IMR-90 (cell line): ENCODE measurements at regions not wholly inside any gene's neighbourhood (a gene's known extent, or its start where the extent isn't known, plus 50 kb on each side); places are given as distances from the start of the nearest gene placed in this dataset.

Experiments
- ATAC-seq: fragments of 200-7000 bp; cut with Tn5 transposase; 2 replicates; pipeline ENCODE4 v1.9.1; 2020; ENCODE audit warnings: low read depth, mild to moderate bottlenecking, moderate library complexity
- BruUV-seq: library from RNA; stranded (reverse); fragments of 400-500 nt; replicated peaks from 2 replicates; lab custom pipeline; 2021; lab: Mats Ljungman, UMichigan
- CTCF ChIA-PET: fragments of 300-600 bp; formaldehyde crosslinking; extraction: SDS; loops from one replicate; lab custom pipeline; 2021; ENCODE audit warnings: antibody characterized with exemption; lab: Yijun Ruan, JAX
- POLR2A ChIA-PET: fragments of 300-600 bp; sonication (Branson Sonifier 250); formaldehyde crosslinking; loops from one replicate; lab custom pipeline; 2022; ENCODE audit warnings: antibody characterized with exemption; ENCODE audit not compliant: unreplicated experiment; lab: Charles Lee
- DNase-seq: peaks from one replicate; pipeline ENCODE4 v3.0.0; 2013
- H2AFZ ChIP-seq: replicated peaks from 2 replicates; pipeline ENCODE3; 2013; ENCODE audit warnings: low read length, mild to moderate bottlenecking; ENCODE audit not compliant: poor library complexity
- H2AK5ac ChIP-seq: 2 replicates; pipeline ENCODE4 v1.6.1; 2013; ENCODE audit warnings: low read depth, low read length, inconsistent platforms
- H2AK9ac ChIP-seq: replicated peaks from 2 replicates; pipeline ENCODE3; 2013; ENCODE audit warnings: mild to moderate bottlenecking, low read depth, low read length, moderate library complexity; ENCODE audit not compliant: poor library complexity
- H2BK120ac ChIP-seq: 2 replicates; pipeline ENCODE4 v1.6.1; 2013; ENCODE audit warnings: low read depth, low read length, inconsistent platforms
- H2BK15ac ChIP-seq: 3 replicates; pipeline ENCODE4 v1.6.1; 2013; ENCODE audit warnings: low read depth, low read length, inconsistent platforms
- H2BK20ac ChIP-seq: 2 replicates; pipeline ENCODE4 v1.6.1; 2013; ENCODE audit warnings: low read depth, mild to moderate bottlenecking, inconsistent platforms, low read length, moderate library complexity
- H2BK5ac ChIP-seq: 2 replicates; pipeline ENCODE4 v1.6.1; 2013; ENCODE audit warnings: mild to moderate bottlenecking, low read depth, low read length, inconsistent platforms; ENCODE audit not compliant: poor library complexity, severe bottlenecking
- H3K14ac ChIP-seq: replicated peaks from 2 replicates; pipeline ENCODE4 v1.6.1; 2013; ENCODE audit warnings: low read depth, low read length, inconsistent platforms
- H3K18ac ChIP-seq: 2 replicates; pipeline ENCODE4 v1.6.1; 2013; ENCODE audit warnings: low read depth, low read length, control low read depth
- H3K23ac ChIP-seq: 2 replicates; pipeline ENCODE4 v1.6.1; 2013; ENCODE audit warnings: low read depth, low read length, inconsistent platforms
- H3K27ac ChIP-seq: 2 replicates; pipeline ENCODE4 v1.5.1; 2013; ENCODE audit warnings: mild to moderate bottlenecking, control low read depth, low read length; ENCODE audit not compliant: insufficient read depth
- H3K27me3 ChIP-seq: 2 replicates; pipeline ENCODE4 v1.6.1; 2013; ENCODE audit warnings: low read length; ENCODE audit not compliant: control insufficient read depth, insufficient read depth
- H3K36me3 ChIP-seq: 2 replicates; pipeline ENCODE4 v1.6.1; 2013; ENCODE audit warnings: low read length, mixed read lengths; ENCODE audit not compliant: control insufficient read depth, insufficient read depth
- H3K4ac ChIP-seq: 2 replicates; pipeline ENCODE4 v1.6.1; 2013; ENCODE audit warnings: low read depth, low read length, inconsistent platforms
- H3K4me1 ChIP-seq: 2 replicates; pipeline ENCODE4 v1.6.1; 2013; ENCODE audit warnings: low read length, mixed read lengths; ENCODE audit not compliant: control insufficient read depth, insufficient read depth
- H3K4me2 ChIP-seq: 2 replicates; pipeline ENCODE4 v1.6.1; 2013; ENCODE audit warnings: low read depth, mild to moderate bottlenecking, control low read depth, low read length, moderate library complexity
- H3K4me3 ChIP-seq: 2 replicates; pipeline ENCODE4 v1.5.1; 2013; ENCODE audit warnings: low read depth, mild to moderate bottlenecking, control low read depth, low read length, moderate library complexity; ENCODE audit not compliant: insufficient read depth
- H3K56ac ChIP-seq: 2 replicates; pipeline ENCODE4 v1.6.1; 2013; ENCODE audit warnings: low read length, inconsistent platforms; ENCODE audit not compliant: insufficient read depth; ENCODE audit errors: extremely low read depth
- H3K79me1 ChIP-seq, 2 experiments: 2 replicates each; pipeline ENCODE4 v1.6.1; 2013; ENCODE audit warnings: low read length in 2 of 2, inconsistent platforms in 1 of 2, low read depth in 1 of 2
- H3K9ac ChIP-seq: 2 replicates; pipeline ENCODE4 v1.6.1; 2013; ENCODE audit warnings: low read depth, low read length, control low read depth
- H3K9me1 ChIP-seq: 2 replicates; pipeline ENCODE4 v1.6.1; 2013; ENCODE audit warnings: low read length, inconsistent platforms; ENCODE audit not compliant: insufficient read depth
- H3K9me3 ChIP-seq: 2 replicates; pipeline ENCODE4 v1.6.1; 2013; ENCODE audit warnings: low read length; ENCODE audit not compliant: control insufficient read depth, insufficient read depth
- H4K20me1 ChIP-seq: 2 replicates; pipeline ENCODE4 v1.6.1; 2013; ENCODE audit warnings: low read length, inconsistent platforms; ENCODE audit not compliant: insufficient read depth
- H4K5ac ChIP-seq: 2 replicates; pipeline ENCODE4 v1.6.1; 2013; ENCODE audit warnings: mild to moderate bottlenecking, low read depth, low read length, control low read depth
- H4K8ac ChIP-seq, 2 experiments: 2 replicates each; pipeline ENCODE4 v1.6.1; 2013; ENCODE audit warnings: low read depth in 2 of 2, low read length in 2 of 2, control low read depth in 1 of 2, inconsistent platforms in 1 of 2
- H4K91ac ChIP-seq: 2 replicates; pipeline ENCODE4 v1.6.1; 2013; ENCODE audit warnings: low read depth, low read length, inconsistent platforms; ENCODE audit not compliant: insufficient read depth
- BHLHE40 ChIP-seq: fragments of 150-350 bp; IDR thresholded peaks from 2 replicates; pipeline ENCODE4 v1.6.1; 2016; ENCODE audit warnings: mild to moderate bottlenecking, low read depth, low read length
- CEBPB ChIP-seq: IDR thresholded peaks from 2 replicates; pipeline ENCODE4 v1.6.1; 2012; ENCODE audit warnings: low read depth, low read length, improper control_type of control experiment
- CHD1 ChIP-seq: IDR thresholded peaks from 2 replicates; pipeline ENCODE4 v1.6.1; 2012; ENCODE audit warnings: low read depth, low read length, improper control_type of control experiment
- FOS ChIP-seq: fragments of 150-350 bp; IDR thresholded peaks from 2 replicates; pipeline ENCODE4 v1.6.1; 2016; ENCODE audit warnings: low read depth, low read length
- MAFK ChIP-seq: IDR thresholded peaks from 2 replicates; pipeline ENCODE4 v1.6.1; 2012; ENCODE audit warnings: low read depth, low read length, improper control_type of control experiment
- MAZ ChIP-seq: IDR thresholded peaks from 2 replicates; pipeline ENCODE4 v1.6.1; 2012; ENCODE audit warnings: low read depth, mild to moderate bottlenecking, low read length, improper control_type of control experiment, moderate library complexity, borderline replicate concordance
- MXI1 ChIP-seq: IDR thresholded peaks from 2 replicates; pipeline ENCODE4 v1.6.1; 2012; ENCODE audit warnings: low read depth, mild to moderate bottlenecking, low read length, moderate library complexity, borderline replicate concordance
- NFE2L2 ChIP-seq: fragments of 150-350 bp; IDR thresholded peaks from 2 replicates; pipeline ENCODE4 v1.6.1; 2016; ENCODE audit warnings: low read depth, mild to moderate bottlenecking, low read length
- POLR2A ChIP-seq: IDR thresholded peaks from 2 replicates; pipeline ENCODE4 v1.6.1; 2012; ENCODE audit warnings: mild to moderate bottlenecking, low read depth, low read length
- RAD21 ChIP-seq: IDR thresholded peaks from 2 replicates; pipeline ENCODE4 v1.6.1; 2012; ENCODE audit warnings: low read length, improper control_type of control experiment
- RCOR1 ChIP-seq: IDR thresholded peaks from 2 replicates; pipeline ENCODE4 v1.6.1; 2012; ENCODE audit warnings: mild to moderate bottlenecking, low read length, improper control_type of control experiment; ENCODE audit not compliant: insufficient replicate concordance
- RFX5 ChIP-seq: IDR thresholded peaks from 2 replicates; pipeline ENCODE4 v1.8.0; 2012; ENCODE audit warnings: low read depth, mild to moderate bottlenecking, low read length, moderate library complexity
- SMC3 ChIP-seq: fragments of 150-350 bp; IDR thresholded peaks from 2 replicates; pipeline ENCODE4 v1.6.1; 2016; ENCODE audit warnings: low read depth, mild to moderate bottlenecking, antibody characterized with exemption, low read length, moderate library complexity
- USF2 ChIP-seq: fragments of 150-350 bp; IDR thresholded peaks from 2 replicates; pipeline ENCODE4 v1.6.1; 2017; ENCODE audit warnings: mild to moderate bottlenecking, antibody characterized with exemption, low read length, low read depth
- WGBS, 2 experiments: methylation state at CpG; one replicate each; pipeline versions ENCODE4 v1.1.5 to v1.1.7; 2013; ENCODE audit warnings: missing lambda C conversion rate in 2 of 2; ENCODE audit not compliant: insufficient read length in 1 of 2; ENCODE audit errors: extremely low coverage in 2 of 2; 5-methylcytosine and 5-hydroxymethylcytosine counted together
- dilution Hi-C: fragments of 300-500 bp; cut with HindIII; formaldehyde crosslinking; loops from one replicate; pipeline ENCODE4 v1.14.3; 2018; ENCODE audit warnings: low sequenced_read_pairs; ENCODE audit not compliant: unreplicated experiment
- in situ Hi-C: fragments of 300-500 bp; cut with MboI; formaldehyde crosslinking; loops from 3 replicates; pipeline ENCODE4 v1.14.3; 2019; ENCODE audit warnings: low sequenced_read_pairs, inconsistent platforms, mixed read lengths
- intact Hi-C: fragments of 100-400 bp; cut with micrococcal nuclease; formaldehyde crosslinking; loops from 2 replicates; pipeline ENCODE4 v1.10.0; 2022
- TF ChIP-seq, protein P1 (sequence below): fragments of 150-350 bp; IDR thresholded peaks from 2 replicates; pipeline ENCODE4 v1.6.1; 2016; ENCODE audit warnings: low read depth, mild to moderate bottlenecking, low read length, moderate library complexity, borderline replicate concordance
- TF ChIP-seq, protein P2 (sequence below): conservative IDR thresholded peaks from 2 replicates; pipeline ENCODE4 v1.5.1; 2012; ENCODE audit warnings: mild to moderate bottlenecking, low read depth, low read length, improper control_type of control experiment

- no peak overlapping the region for H4K5ac ChIP-seq
- H4K91ac ChIP-seq: no peak overlapping the region
- no peak overlapping the region for H3K56ac ChIP-seq
- no peak for TF ChIP-seq MAFK
- TF ChIP-seq NFE2L2: no peak
- no peak for TF ChIP-seq MXI1
- no peak for TF ChIP-seq CHD1
- TF ChIP-seq RCOR1: no peak
- no peak for TF ChIP-seq RAD21
- TF ChIP-seq SMC3: no peak
- TF ChIP-seq POLR2A: no peak
- TF ChIP-seq RFX5: no peak
- TF ChIP-seq BHLHE40: no peak
- no peak for TF ChIP-seq CEBPB
- TF ChIP-seq, protein P1, sequence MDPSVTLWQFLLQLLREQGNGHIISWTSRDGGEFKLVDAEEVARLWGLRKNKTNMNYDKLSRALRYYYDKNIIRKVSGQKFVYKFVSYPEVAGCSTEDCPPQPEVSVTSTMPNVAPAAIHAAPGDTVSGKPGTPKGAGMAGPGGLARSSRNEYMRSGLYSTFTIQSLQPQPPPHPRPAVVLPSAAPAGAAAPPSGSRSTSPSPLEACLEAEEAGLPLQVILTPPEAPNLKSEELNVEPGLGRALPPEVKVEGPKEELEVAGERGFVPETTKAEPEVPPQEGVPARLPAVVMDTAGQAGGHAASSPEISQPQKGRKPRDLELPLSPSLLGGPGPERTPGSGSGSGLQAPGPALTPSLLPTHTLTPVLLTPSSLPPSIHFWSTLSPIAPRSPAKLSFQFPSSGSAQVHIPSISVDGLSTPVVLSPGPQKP: no peak
- no peak for TF ChIP-seq MAZ
- no peak for TF ChIP-seq USF2
- no peak for TF ChIP-seq FOS
- TF ChIP-seq, protein P2, sequence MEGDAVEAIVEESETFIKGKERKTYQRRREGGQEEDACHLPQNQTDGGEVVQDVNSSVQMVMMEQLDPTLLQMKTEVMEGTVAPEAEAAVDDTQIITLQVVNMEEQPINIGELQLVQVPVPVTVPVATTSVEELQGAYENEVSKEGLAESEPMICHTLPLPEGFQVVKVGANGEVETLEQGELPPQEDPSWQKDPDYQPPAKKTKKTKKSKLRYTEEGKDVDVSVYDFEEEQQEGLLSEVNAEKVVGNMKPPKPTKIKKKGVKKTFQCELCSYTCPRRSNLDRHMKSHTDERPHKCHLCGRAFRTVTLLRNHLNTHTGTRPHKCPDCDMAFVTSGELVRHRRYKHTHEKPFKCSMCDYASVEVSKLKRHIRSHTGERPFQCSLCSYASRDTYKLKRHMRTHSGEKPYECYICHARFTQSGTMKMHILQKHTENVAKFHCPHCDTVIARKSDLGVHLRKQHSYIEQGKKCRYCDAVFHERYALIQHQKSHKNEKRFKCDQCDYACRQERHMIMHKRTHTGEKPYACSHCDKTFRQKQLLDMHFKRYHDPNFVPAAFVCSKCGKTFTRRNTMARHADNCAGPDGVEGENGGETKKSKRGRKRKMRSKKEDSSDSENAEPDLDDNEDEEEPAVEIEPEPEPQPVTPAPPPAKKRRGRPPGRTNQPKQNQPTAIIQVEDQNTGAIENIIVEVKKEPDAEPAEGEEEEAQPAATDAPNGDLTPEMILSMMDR: no peak
- no peak overlapping the region for H2BK15ac ChIP-seq
- no peak overlapping the region for H3K4ac ChIP-seq
- no peak overlapping the region for H3K14ac ChIP-seq
- WGBS, 2 experiments: 30% methylated on average over 2 of the region's 11 CpGs; no CpG with 5 or more reads in 1 of the 2 experiments
- no peaks in the 10 kb centered on the region for H3K79me1 ChIP-seq
- H3K27me3 ChIP-seq: peaks cover 56% of the 10 kb centered on the region
- H3K36me3 ChIP-seq: no peaks in the 10 kb centered on the region
- H3K9me1 ChIP-seq: no peaks in the 10 kb centered on the region
- H3K18ac ChIP-seq: no peak overlapping the region
- H2AK5ac ChIP-seq: no peak overlapping the region
- H3K4me3 ChIP-seq: no peak overlapping the region
- no peak overlapping the region for H2BK5ac ChIP-seq
- H4K20me1 ChIP-seq: no peaks in the 10 kb centered on the region
- H2BK120ac ChIP-seq: no peak overlapping the region
- no peaks in the 10 kb centered on the region for H3K4me1 ChIP-seq
- in situ Hi-C loops: no loop called here
- ChIA-PET CTCF (no interaction called here), POLR2A (no interaction called here)
- H4K8ac ChIP-seq: no peak overlapping the region
- H3K9me3 ChIP-seq: no peaks in the 10 kb centered on the region
- ATAC-seq: no peak
- no peak overlapping the region for H3K4me2 ChIP-seq
- H2BK20ac ChIP-seq: no peak overlapping the region
- no peak overlapping the region for H2AK9ac ChIP-seq
- BruUV-seq: no TSS peak
- dilution Hi-C loops: no loop called here
- intact Hi-C loops: no loop called here
- no peak overlapping the region for H3K9ac ChIP-seq
- DNase-seq: no peak
- H3K23ac ChIP-seq: no peak overlapping the region
- no peak overlapping the region for H2AFZ ChIP-seq
- H3K27ac ChIP-seq: no peak overlapping the region
Measured at GRCh38 chr7:155362380-155363145, 64.9 kb downstream of the INSIG1 start.
